Upper lobe of left lung (tissue), 6 donors: ENCODE measurements at regions not wholly inside any gene's neighbourhood (a gene's known extent, or its start where the extent isn't known, plus 50 kb on each side); places are given as distances from the start of the nearest gene placed in this dataset.
A peak's percentile ranks its signal among the peaks of the same experiment; 100 is the strongest.

Experiments used
- ATAC-seq, 2 donors: fragments of 200-7000 bp; cut with Tn5 transposase; one replicate each; pipeline ENCODE4 v1.9.1; 2022; ENCODE audit warnings: mild to moderate bottlenecking in 2 of 2, moderate library complexity in 2 of 2; ENCODE audit not compliant: low FRiP score in 2 of 2
- DNase-seq, 2 donors: peaks; one replicate each; pipeline ENCODE4 v3.0.0-alpha.2; 2019 to 2020
- H3K27ac ChIP-seq, 4 donors: fragments of 200-600 bp; sonication (generic); one replicate each; pipeline ENCODE4 v1.5.1; 2016 to 2019
- H3K27me3 ChIP-seq, 4 donors: fragments of 200-600 bp; sonication (generic); one replicate each; pipeline ENCODE4 v1.5.1; 2017 to 2019
- H3K36me3 ChIP-seq, 4 donors: fragments of 200-600 bp; sonication (generic); one replicate each; pipeline ENCODE4 v1.5.1; 2016 to 2019
- H3K4me1 ChIP-seq, 4 donors: fragments of 200-600 bp; sonication (generic); one replicate each; pipeline ENCODE4 v1.5.1; 2018 to 2019
- H3K4me3 ChIP-seq, 4 donors: fragments of 200-600 bp; sonication (generic); one replicate each; pipeline ENCODE4 v1.5.1; 2017 to 2019; ENCODE audit warnings: mild to moderate bottlenecking in 2 of 4, moderate library complexity in 1 of 4
- H3K9me3 ChIP-seq, 4 donors: fragments of 200-600 bp; sonication (generic); one replicate each; pipeline ENCODE4 v1.5.1; 2018 to 2019
- CTCF ChIP-seq, 6 experiments: fragments of 450-650 bp in 4 of 6; fragments of 200-600 bp in 2 of 6; sonication (generic) in 2 of 6; IDR thresholded peaks; one replicate each; pipeline ENCODE4 v1.5.1; 2016 to 2019; ENCODE audit warnings: antibody characterized with exemption in 6 of 6
- EP300 ChIP-seq, 4 donors: sonication (generic); formaldehyde crosslinking; IDR thresholded peaks; one replicate each; pipeline ENCODE4 v1.5.1; 2017; ENCODE audit warnings: antibody characterized with exemption in 4 of 4, control low read depth in 2 of 4
- POLR2A ChIP-seq, 4 donors: fragments of 450-650 bp; IDR thresholded peaks; one replicate each; pipeline ENCODE4 v1.5.1; 2016 to 2017; ENCODE audit warnings: antibody characterized with exemption in 4 of 4, mild to moderate bottlenecking in 2 of 4
- POLR2AphosphoS5 ChIP-seq, 2 donors: sonication (generic); formaldehyde crosslinking; IDR thresholded peaks; one replicate each; pipeline ENCODE4 v1.5.1; 2017; ENCODE audit warnings: antibody characterized with exemption in 2 of 2
- WGBS, 2 donors: methylation state at CpG; one replicate each; pipeline ENCODE4 v1.1.5; 2017 to 2018; 5-methylcytosine and 5-hydroxymethylcytosine counted together
- donor health status: DM: no; HTN: no; CAD: no; lungs with moderate emphysema.
- donor health status: DM: no; HTN: yes; CAD: no; lungs with severe emphysema.

GRCh38 chr7:34317039-34317438, 341.0 kb upstream of the NPSR1 start:
- DNase-seq (no peak), ATAC-seq (no peak)
- Histone ChIP-seq H3K9me3 (no peaks in the 10 kb centered on the region), H3K27ac (no peak overlapping the region), H3K4me3 (no peak overlapping the region), H3K27me3 (no peaks in the 10 kb centered on the region), H3K36me3 (no peaks in the 10 kb centered on the region), H3K4me1 (peaks cover 0 to 4% (median 2%) of the 10 kb centered on the region in 4 donors)
- 77 to 93% methylated on average over 1 of the region's 1 CpG for WGBS, 2 donors
- TF ChIP-seq EP300 (IDR thresholded peaks at IDR 0.05) (no peak), CTCF (IDR thresholded peaks at IDR 0.05) (no peak), POLR2AphosphoS5 (IDR thresholded peaks at IDR 0.05) (no peak), POLR2A (IDR thresholded peaks at IDR 0.05) (no peak)

- Histone ChIP-seq H3K27ac (no peak overlapping the region), H3K9me3 (no peaks in the 10 kb centered on the region), H3K4me3 (no peak overlapping the region), H3K4me1 (peaks cover 0 to 4% (median 2%) of the 10 kb centered on the region in 4 donors), H3K36me3 (no peaks in the 10 kb centered on the region), H3K27me3 (no peaks in the 10 kb centered on the region)
- no peak for TF ChIP-seq CTCF (IDR thresholded peaks at IDR 0.05)
- no peak for TF ChIP-seq POLR2A (IDR thresholded peaks at IDR 0.05)
- TF ChIP-seq POLR2AphosphoS5 (IDR thresholded peaks at IDR 0.05): no peak
- TF ChIP-seq EP300 (IDR thresholded peaks at IDR 0.05): no peak
- ATAC-seq (no peak), DNase-seq (peak in 1 of 2 donors; percentile 20)
- WGBS, 2 donors: 76 to 88% methylated on average over 1 to 6 of the region's 6 CpGs
Observed at GRCh38 chr7:34320412-34320811, 337.6 kb upstream of the NPSR1 start.

GRCh38 chr7:34320926-34321661, 336.9 kb upstream of the NPSR1 start:
- Histone ChIP-seq H3K4me1 (peaks cover 0 to 4% (median 2%) of the 10 kb centered on the region in 4 donors), H3K9me3 (no peaks in the 10 kb centered on the region), H3K4me3 (no peak overlapping the region), H3K27me3 (no peaks in the 10 kb centered on the region), H3K27ac (peak overlapping the region in 1 of 4 donors; percentile 10), H3K36me3 (no peaks in the 10 kb centered on the region)
- DNase-seq: peak; percentile 61 to 80
- peak; percentile 23 to 75 (median 58) for TF ChIP-seq CTCF (IDR thresholded peaks at IDR 0.05)
- TF ChIP-seq POLR2A (IDR thresholded peaks at IDR 0.05): no peak
- no peak for TF ChIP-seq EP300 (IDR thresholded peaks at IDR 0.05)
- 20 to 27% methylated on average over 19 to 27 of the region's 27 CpGs for WGBS, 2 donors
- peak; percentile 82 to 85 for ATAC-seq

- TF ChIP-seq EP300 (IDR thresholded peaks at IDR 0.05): no peak
- no peak for TF ChIP-seq CTCF (IDR thresholded peaks at IDR 0.05)
- TF ChIP-seq POLR2AphosphoS5 (IDR thresholded peaks at IDR 0.05): no peak
- TF ChIP-seq POLR2A (IDR thresholded peaks at IDR 0.05): no peak
- WGBS, 2 donors: 65 to 67% methylated on average over 2 of the region's 2 CpGs
Observed at GRCh38 chr7:34322841-34323240, 335.2 kb upstream of the NPSR1 start.

GRCh38 chr7:34327681-34328080, 330.3 kb upstream of the NPSR1 start:
- TF ChIP-seq CTCF (IDR thresholded peaks at IDR 0.05) (no peak), EP300 (IDR thresholded peaks at IDR 0.05) (no peak), POLR2A (IDR thresholded peaks at IDR 0.05) (no peak), POLR2AphosphoS5 (IDR thresholded peaks at IDR 0.05) (no peak)
- no peaks in the 10 kb centered on the region for H3K4me1 ChIP-seq
- H3K27ac ChIP-seq: no peak overlapping the region
- no peaks in the 10 kb centered on the region for H3K36me3 ChIP-seq
- H3K27me3 ChIP-seq: no peaks in the 10 kb centered on the region
- ATAC-seq (no peak), DNase-seq (no peak)
- no peaks in the 10 kb centered on the region for H3K9me3 ChIP-seq
- no peak overlapping the region for H3K4me3 ChIP-seq
- WGBS, 2 donors: 85 to 93% methylated on average over 1 of the region's 1 CpG

More at GRCh38 chr7:34322841-34323240, 335.2 kb upstream of the NPSR1 start:
- Histone ChIP-seq H3K36me3 (no peaks in the 10 kb centered on the region), H3K27ac (no peak overlapping the region), H3K9me3 (no peaks in the 10 kb centered on the region), H3K27me3 (no peaks in the 10 kb centered on the region), H3K4me3 (no peak overlapping the region), H3K4me1 (peaks cover 0 to 4% (median 2%) of the 10 kb centered on the region in 4 donors)
- ATAC-seq (no peak), DNase-seq (no peak)
